Mesendoderm (in vitro differentiated cells): ENCODE measurements at regions not wholly inside any gene's neighbourhood (a gene's known extent, or its start where the extent isn't known, plus 50 kb on each side); places are given as distances from the start of the nearest gene placed in this dataset.

Source experiments
- DNase-seq: peaks from one replicate; pipeline ENCODE4 v3.0.0; 2013
- H2AK5ac ChIP-seq: 2 replicates; pipeline ENCODE4 v1.6.1; 2013; ENCODE audit warnings: low read length, inconsistent platforms
- H2BK120ac ChIP-seq: 2 replicates; pipeline ENCODE4 v1.6.1; 2013; ENCODE audit warnings: low read depth, mild to moderate bottlenecking, low read length, moderate library complexity, mixed read lengths
- H2BK15ac ChIP-seq: replicated peaks from 2 replicates; pipeline ENCODE4 v1.6.1; 2013; ENCODE audit warnings: low read depth, mild to moderate bottlenecking, moderate library complexity
- H2BK5ac ChIP-seq: 2 replicates; pipeline ENCODE4 v1.6.1; 2013; ENCODE audit warnings: low read length, inconsistent platforms
- H3K18ac ChIP-seq: 2 replicates; pipeline ENCODE4 v1.6.1; 2013; ENCODE audit warnings: mild to moderate bottlenecking, low read length, mixed read lengths
- H3K23ac ChIP-seq: one replicate; pipeline ENCODE4 v1.6.1; 2013; ENCODE audit warnings: low read length
- H3K27ac ChIP-seq: 2 replicates; pipeline ENCODE4 v1.5.1; 2013; ENCODE audit warnings: low read depth, mild to moderate bottlenecking, inconsistent platforms, low read length, moderate library complexity
- H3K27me3 ChIP-seq: 2 replicates; pipeline ENCODE4 v1.6.1; 2013; ENCODE audit warnings: low read length, control low read depth, mild to moderate bottlenecking, inconsistent platforms; ENCODE audit not compliant: insufficient read depth, poor library complexity
- H3K36me3 ChIP-seq: 2 replicates; pipeline ENCODE4 v1.6.1; 2013; ENCODE audit warnings: low read length, inconsistent platforms; ENCODE audit not compliant: control insufficient read depth, insufficient read depth
- H3K4ac ChIP-seq: one replicate; pipeline ENCODE4 v1.6.1; 2013; ENCODE audit warnings: low read depth, mild to moderate bottlenecking, low read length, moderate library complexity
- H3K4me1 ChIP-seq: 2 replicates; pipeline ENCODE4 v1.6.1; 2013; ENCODE audit warnings: low read depth, low read length, inconsistent platforms; ENCODE audit not compliant: control insufficient read depth
- H3K4me2 ChIP-seq: 2 replicates; pipeline ENCODE4 v1.6.1; 2013; ENCODE audit warnings: low read length
- H3K4me3 ChIP-seq: 2 replicates; pipeline ENCODE4 v1.5.1; 2013; ENCODE audit warnings: mild to moderate bottlenecking, low read length
- H3K56ac ChIP-seq: one replicate; pipeline ENCODE4 v1.6.1; 2013; ENCODE audit warnings: low read length
- H3K79me1 ChIP-seq: 2 replicates; pipeline ENCODE4 v1.6.1; 2013; ENCODE audit warnings: low read length, inconsistent platforms
- H3K79me2 ChIP-seq: 2 replicates; pipeline ENCODE4 v1.6.1; 2013; ENCODE audit warnings: mild to moderate bottlenecking, low read length; ENCODE audit not compliant: control insufficient read depth, insufficient read depth
- H3K9ac ChIP-seq: 2 replicates; pipeline ENCODE4 v1.6.1; 2013; ENCODE audit warnings: low read length, inconsistent platforms
- H4K5ac ChIP-seq: one replicate; pipeline ENCODE4 v1.6.1; 2013; ENCODE audit warnings: low read length
- H4K8ac ChIP-seq: one replicate; pipeline ENCODE4 v1.6.1; 2013; ENCODE audit warnings: low read depth, mild to moderate bottlenecking, control low read depth, low read length, moderate library complexity
- WGBS: extraction: QIAGEN DNeasy Blood & Tissue Kit; methylation state at CpG from one replicate; pipeline ENCODE4 v1.1.7; 2013; ENCODE audit warnings: low lambda C conversion rate, missing lambda C conversion rate; ENCODE audit not compliant: insufficient coverage; ENCODE audit errors: extremely low coverage; 5-methylcytosine and 5-hydroxymethylcytosine counted together

DNA sequence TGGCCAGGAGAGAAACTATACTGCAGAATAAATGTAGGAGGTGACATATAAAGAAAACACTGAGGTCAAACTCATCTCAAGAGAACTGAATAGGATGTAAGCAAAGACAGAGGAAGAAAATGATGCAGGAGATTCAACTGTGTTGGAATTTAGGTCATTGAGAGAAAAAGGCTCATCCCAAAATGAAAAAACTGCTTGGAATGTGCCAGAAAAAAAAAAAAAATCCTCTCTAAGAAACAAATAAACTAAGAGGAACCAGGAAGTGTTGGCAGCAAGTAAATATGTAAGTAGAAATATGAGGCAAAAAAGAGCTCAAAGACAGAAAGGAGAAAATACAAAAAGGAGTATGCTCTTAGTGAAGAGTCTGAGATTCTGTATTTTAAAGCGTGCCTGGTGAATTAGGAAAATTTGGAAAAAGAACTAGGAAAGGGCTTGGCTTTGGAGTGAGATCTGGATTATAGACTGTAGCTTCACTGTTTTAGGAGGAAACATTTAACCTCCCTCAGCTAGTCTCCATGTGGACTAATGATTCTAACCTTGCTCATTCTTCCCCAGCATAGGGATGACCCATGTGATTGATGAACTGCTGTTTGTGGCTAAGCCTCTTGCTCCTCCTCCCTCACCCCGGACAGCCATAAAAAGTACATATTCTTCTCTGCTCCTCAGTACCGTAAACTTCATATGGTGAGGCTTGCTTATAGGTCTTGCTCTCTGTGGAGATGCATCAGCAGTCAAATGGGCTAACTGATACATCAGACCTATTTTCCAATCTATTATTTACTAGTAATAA lies 185.6 kb upstream of the POU5F2 start:
- H3K79me2 ChIP-seq, result no peaks in the 10 kb centered on the region
- H3K4me2 ChIP-seq, result no peak overlapping the region
- H2AK5ac ChIP-seq, result no peak overlapping the region
- H2BK120ac ChIP-seq, result no peak overlapping the region
- H3K56ac ChIP-seq, result no peak overlapping the region
- H3K4me1 ChIP-seq, result no peaks in the 10 kb centered on the region
- no peak overlapping the region for H4K8ac ChIP-seq
- no peak overlapping the region for H3K4ac ChIP-seq
- no peak overlapping the region for H2BK15ac ChIP-seq
- no peak overlapping the region for H3K9ac ChIP-seq
- WGBS, result no CpG with 5 or more reads among the region's 3 CpGs
- H3K18ac ChIP-seq, result no peak overlapping the region
- no peaks in the 10 kb centered on the region for H3K27me3 ChIP-seq
- no peaks in the 10 kb centered on the region for H3K79me1 ChIP-seq
- no peak overlapping the region for H3K4me3 ChIP-seq
- H3K36me3 ChIP-seq, result no peaks in the 10 kb centered on the region
- no peak overlapping the region for H3K27ac ChIP-seq
- no peak overlapping the region for H4K5ac ChIP-seq
- no peak overlapping the region for H3K23ac ChIP-seq
- H2BK5ac ChIP-seq, result no peak overlapping the region
- DNase-seq, result peak; percentile 21

DNA sequence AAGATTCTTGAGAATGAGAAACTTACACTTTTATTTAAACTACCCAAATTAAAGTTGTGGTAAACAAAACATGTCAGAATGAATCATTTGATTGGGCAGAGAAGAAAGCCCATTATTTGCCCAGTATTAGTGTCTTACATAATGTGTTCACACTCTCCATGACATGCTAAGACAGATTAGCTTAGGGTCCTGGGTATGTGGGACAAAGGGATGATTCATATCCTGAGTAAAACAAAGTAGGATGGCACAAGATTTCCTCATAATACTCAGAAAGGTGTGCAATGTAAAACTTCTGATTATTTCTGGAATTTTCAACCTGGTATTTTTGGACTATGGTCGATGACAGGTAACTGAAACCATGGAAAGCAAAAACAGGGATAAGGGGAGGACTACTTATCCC lies 183.9 kb upstream of the POU5F2 start:
- Histone ChIP-seq H3K4me2 (no peak overlapping the region), H2BK15ac (no peak overlapping the region), H3K4me1 (no peaks in the 10 kb centered on the region), H3K27ac (no peak overlapping the region), H3K4ac (no peak overlapping the region), H3K4me3 (no peak overlapping the region), H4K5ac (no peak overlapping the region), H2BK120ac (no peak overlapping the region), H2AK5ac (no peak overlapping the region), H3K56ac (no peak overlapping the region), H3K23ac (no peak overlapping the region), H3K79me2 (no peaks in the 10 kb centered on the region), H4K8ac (no peak overlapping the region), H3K36me3 (no peaks in the 10 kb centered on the region), H2BK5ac (no peak overlapping the region), H3K18ac (no peak overlapping the region), H3K27me3 (no peaks in the 10 kb centered on the region), H3K9ac (no peak overlapping the region), H3K79me1 (no peaks in the 10 kb centered on the region)
- no CpG with 5 or more reads among the region's 1 CpG for WGBS
- DNase-seq, result no peak

DNA sequence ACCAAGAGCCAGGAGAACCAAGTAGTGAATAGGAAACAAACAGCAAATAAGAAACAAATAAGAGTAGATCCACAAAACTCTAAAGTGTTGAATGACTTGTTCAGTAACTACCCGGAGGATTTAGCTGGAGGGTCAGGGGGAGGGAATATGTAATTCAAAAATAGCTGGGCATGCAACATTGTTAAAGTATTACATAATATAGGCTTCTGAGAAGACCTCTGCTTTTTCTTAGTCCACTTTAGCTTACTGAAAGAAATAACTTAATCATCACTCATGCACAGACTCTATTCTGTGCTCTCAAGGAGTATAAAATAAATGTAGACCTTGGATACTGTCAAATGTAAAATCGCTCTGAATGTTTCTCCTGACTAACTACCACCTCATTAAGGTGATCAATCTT lies 183.2 kb upstream of the POU5F2 start:
- Histone ChIP-seq H3K27me3 (no peaks in the 10 kb centered on the region), H4K8ac (no peak overlapping the region), H3K27ac (no peak overlapping the region), H2BK120ac (no peak overlapping the region), H3K9ac (no peak overlapping the region), H3K79me1 (no peaks in the 10 kb centered on the region), H4K5ac (no peak overlapping the region), H2AK5ac (no peak overlapping the region), H2BK5ac (no peak overlapping the region), H3K23ac (no peak overlapping the region), H3K36me3 (no peaks in the 10 kb centered on the region), H3K79me2 (no peaks in the 10 kb centered on the region), H3K4ac (no peak overlapping the region), H3K4me1 (no peaks in the 10 kb centered on the region), H3K56ac (no peak overlapping the region), H2BK15ac (no peak overlapping the region), H3K18ac (no peak overlapping the region), H3K4me2 (no peak overlapping the region), H3K4me3 (no peak overlapping the region)
- WGBS, result no CpG with 5 or more reads among the region's 2 CpGs
- DNase-seq, result no peak

DNA sequence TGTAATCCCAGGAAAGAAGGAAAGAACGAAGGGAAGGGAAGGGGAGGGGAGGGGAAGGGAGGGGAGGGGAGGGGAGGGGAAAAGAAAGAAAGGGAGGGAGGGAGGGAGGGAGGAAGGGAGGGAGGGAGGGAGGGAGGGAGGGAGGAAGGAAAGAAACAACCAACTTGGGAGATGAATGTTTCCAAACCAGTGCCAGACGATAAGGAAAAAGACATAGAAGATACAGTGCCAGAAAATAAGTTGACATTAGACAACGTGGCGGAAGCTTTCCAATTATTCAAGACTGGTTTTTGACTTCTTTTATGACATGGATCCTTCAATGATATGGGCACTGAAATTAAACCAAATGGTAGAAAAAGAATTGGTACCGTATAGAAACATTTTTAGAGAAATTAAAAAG lies 181.2 kb upstream of the POU5F2 start:
- Histone ChIP-seq H3K4me3 (no peak overlapping the region), H3K9ac (no peak overlapping the region), H3K56ac (no peak overlapping the region), H2BK5ac (no peak overlapping the region), H3K4me2 (no peak overlapping the region), H2AK5ac (no peak overlapping the region), H3K79me1 (no peaks in the 10 kb centered on the region), H4K8ac (no peak overlapping the region), H3K79me2 (no peaks in the 10 kb centered on the region), H3K36me3 (no peaks in the 10 kb centered on the region), H4K5ac (no peak overlapping the region), H3K4me1 (no peaks in the 10 kb centered on the region), H3K18ac (no peak overlapping the region), H3K27ac (no peak overlapping the region), H3K27me3 (no peaks in the 10 kb centered on the region), H3K4ac (no peak overlapping the region), H3K23ac (no peak overlapping the region), H2BK120ac (no peak overlapping the region), H2BK15ac (no peak overlapping the region)
- WGBS, result no CpG with 5 or more reads among the region's 5 CpGs
- DNase-seq, result no peak

DNA sequence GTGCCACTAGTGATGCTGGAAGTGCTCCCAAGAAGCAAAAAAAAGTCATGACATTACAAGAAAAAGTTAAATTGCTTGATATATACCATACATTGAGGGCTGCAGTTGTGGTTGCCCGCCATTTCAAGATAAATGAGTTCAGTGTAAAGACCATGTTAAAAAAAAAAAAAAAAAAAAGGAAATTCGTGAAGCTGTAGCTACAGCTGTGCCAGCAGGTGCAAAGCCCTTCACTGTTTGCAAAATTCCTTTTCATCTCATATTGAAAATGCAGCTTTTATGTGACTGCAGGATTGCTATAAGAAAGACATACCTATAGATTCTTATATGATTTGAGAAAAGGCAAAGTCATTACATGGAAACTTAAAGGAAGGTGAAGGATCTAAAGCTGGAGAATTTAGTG lies 179.6 kb upstream of the POU5F2 start:
- no peak overlapping the region for H3K4me3 ChIP-seq
- no CpG with 5 or more reads among the region's 2 CpGs for WGBS
- H3K27ac ChIP-seq, result no peak overlapping the region
- no peaks in the 10 kb centered on the region for H3K79me2 ChIP-seq
- H3K27me3 ChIP-seq, result no peaks in the 10 kb centered on the region
- no peak overlapping the region for H2AK5ac ChIP-seq
- no peak for DNase-seq
- no peak overlapping the region for H4K5ac ChIP-seq
- H4K8ac ChIP-seq, result no peak overlapping the region
- H3K36me3 ChIP-seq, result no peaks in the 10 kb centered on the region
- H2BK15ac ChIP-seq, result no peak overlapping the region
- H3K4me2 ChIP-seq, result no peak overlapping the region
- H3K4ac ChIP-seq, result no peak overlapping the region
- no peak overlapping the region for H2BK120ac ChIP-seq
- no peak overlapping the region for H3K18ac ChIP-seq
- H2BK5ac ChIP-seq, result no peak overlapping the region
- no peak overlapping the region for H3K9ac ChIP-seq
- no peaks in the 10 kb centered on the region for H3K4me1 ChIP-seq
- H3K79me1 ChIP-seq, result no peaks in the 10 kb centered on the region
- no peak overlapping the region for H3K23ac ChIP-seq
- no peak overlapping the region for H3K56ac ChIP-seq

DNA sequence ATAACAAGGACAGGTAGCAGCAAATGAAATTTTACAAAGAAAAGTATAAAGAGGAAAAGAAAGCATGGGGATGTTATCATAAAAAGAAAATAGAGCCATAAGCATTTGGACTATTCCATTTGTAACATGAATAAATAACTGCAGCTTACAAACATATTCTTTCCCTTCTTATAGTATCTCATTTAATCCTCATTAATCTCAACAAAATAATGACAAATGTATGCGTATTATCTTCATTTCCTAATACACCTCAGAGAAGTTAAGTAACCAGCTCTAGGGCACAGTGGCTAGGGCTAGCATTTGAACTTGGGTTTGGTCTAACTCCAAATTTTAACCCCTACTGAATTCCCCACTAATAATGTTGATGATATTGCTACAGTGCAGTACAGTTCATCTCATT lies 175.5 kb upstream of the POU5F2 start:
- H3K23ac ChIP-seq, result no peak overlapping the region
- no peak overlapping the region for H2BK5ac ChIP-seq
- H3K4ac ChIP-seq, result no peak overlapping the region
- H4K8ac ChIP-seq, result no peak overlapping the region
- H3K27ac ChIP-seq, result no peak overlapping the region
- no peak overlapping the region for H3K9ac ChIP-seq
- H3K18ac ChIP-seq, result no peak overlapping the region
- no peak overlapping the region for H3K4me3 ChIP-seq
- no peaks in the 10 kb centered on the region for H3K79me1 ChIP-seq
- no peak overlapping the region for H2BK120ac ChIP-seq
- WGBS, result 100% methylated on average over 1 of the region's 1 CpG
- no peak for DNase-seq
- no peaks in the 10 kb centered on the region for H3K79me2 ChIP-seq
- no peak overlapping the region for H2BK15ac ChIP-seq
- no peak overlapping the region for H3K56ac ChIP-seq
- no peak overlapping the region for H4K5ac ChIP-seq
- no peak overlapping the region for H3K4me2 ChIP-seq
- H3K36me3 ChIP-seq, result no peaks in the 10 kb centered on the region
- H2AK5ac ChIP-seq, result no peak overlapping the region
- no peaks in the 10 kb centered on the region for H3K27me3 ChIP-seq
- no peaks in the 10 kb centered on the region for H3K4me1 ChIP-seq
